Activated CD4-positive, alpha-beta T cell treated with anti-CD3 and anti-CD28 coated beads, Interleukin-2, amount 10 ng/mL, durations not matched to agents 24 days and 14 days (primary cell): ENCODE measurements at regions not wholly inside any gene's neighbourhood (a gene's known extent, or its start where the extent isn't known, plus 50 kb on each side); places are given as distances from the start of the nearest gene placed in this dataset.

Experiments
- DNase-seq: peaks from one replicate; pipeline ENCODE4 v3.0.0; 2022
- H3K27ac Mint-ChIP-seq: one replicate; pipeline ENCODE4 v1.8.0; 2022; ENCODE audit warnings: mild to moderate bottlenecking, mixed read lengths
- H3K27me3 Mint-ChIP-seq: one replicate; pipeline ENCODE4 v1.8.0; 2022; ENCODE audit warnings: mixed read lengths
- H3K36me3 Mint-ChIP-seq: one replicate; pipeline ENCODE4 v1.8.0; 2022; ENCODE audit warnings: low read depth, mild to moderate bottlenecking, mixed read lengths
- H3K4me1 Mint-ChIP-seq: one replicate; pipeline ENCODE4 v1.8.0; 2021; ENCODE audit warnings: mixed read lengths
- H3K4me3 Mint-ChIP-seq: one replicate; pipeline ENCODE4 v1.8.0; 2022; ENCODE audit warnings: mild to moderate bottlenecking, moderate library complexity, mixed read lengths
- H3K9me3 Mint-ChIP-seq: one replicate; pipeline ENCODE4 v1.8.0; 2021; ENCODE audit warnings: mixed read lengths
- intact Hi-C: fragments of 100-400 bp; cut with micrococcal nuclease; formaldehyde crosslinking; loops from one replicate; pipeline ENCODE4 v1.15.1; 2023

DNA sequence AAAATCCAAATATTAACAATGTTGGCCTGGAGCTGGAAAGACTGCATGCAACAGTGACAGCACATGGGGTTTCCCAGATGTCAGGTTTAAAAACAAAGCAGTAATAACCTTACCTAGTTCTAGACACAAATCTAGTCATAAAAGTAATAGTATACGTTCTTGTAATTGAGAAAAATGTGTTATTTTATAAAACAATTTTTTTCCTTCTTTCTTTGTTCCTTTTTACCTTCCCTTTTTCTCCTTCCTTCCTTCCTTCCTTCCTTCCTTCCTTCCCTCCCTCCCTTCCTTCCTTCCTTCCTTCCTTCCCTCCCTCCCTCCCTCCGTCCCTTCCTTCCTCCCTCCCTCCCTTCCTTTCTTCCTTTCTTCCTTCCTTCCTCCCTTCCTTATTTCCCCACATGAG lies 242.7 kb upstream of the PDE10A start:
- no peak for DNase-seq
- Mint-ChIP-seq H3K27me3 (no peaks in the 10 kb centered on the region), H3K9me3 (peaks cover 4% of the 10 kb centered on the region), H3K36me3 (no peaks in the 10 kb centered on the region), H3K4me3 (no peak overlapping the region), H3K4me1 (no peaks in the 10 kb centered on the region), H3K27ac (no peak overlapping the region)
- intact Hi-C loops, result no loop called here

DNA sequence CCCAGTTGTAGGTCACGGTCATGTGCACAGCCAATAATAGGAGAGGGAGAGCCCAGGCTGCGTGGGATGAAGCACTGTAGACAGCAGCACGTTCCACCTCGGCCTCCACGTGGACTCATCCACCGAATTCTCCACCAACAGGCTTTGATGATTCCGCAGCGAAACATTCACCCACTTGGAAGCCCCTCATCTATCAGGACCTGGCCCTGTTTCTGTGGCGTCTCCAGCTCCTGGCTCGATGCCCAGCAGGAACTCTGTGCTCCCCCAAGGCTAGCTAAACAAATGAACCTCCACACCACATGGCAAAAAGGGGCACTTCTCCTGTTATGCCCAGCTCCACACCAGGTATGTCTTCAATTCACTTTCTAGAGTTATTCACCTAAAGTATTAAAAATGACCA lies 237.9 kb upstream of the PDE10A start:
- no peak overlapping the region for H3K27ac Mint-ChIP-seq
- no peaks in the 10 kb centered on the region for H3K36me3 Mint-ChIP-seq
- H3K4me1 Mint-ChIP-seq, result no peaks in the 10 kb centered on the region
- no peak for DNase-seq
- intact Hi-C loops, result no loop called here
- peaks cover under 1% of the 10 kb centered on the region for H3K9me3 Mint-ChIP-seq
- H3K27me3 Mint-ChIP-seq, result no peaks in the 10 kb centered on the region
- no peak overlapping the region for H3K4me3 Mint-ChIP-seq

DNA sequence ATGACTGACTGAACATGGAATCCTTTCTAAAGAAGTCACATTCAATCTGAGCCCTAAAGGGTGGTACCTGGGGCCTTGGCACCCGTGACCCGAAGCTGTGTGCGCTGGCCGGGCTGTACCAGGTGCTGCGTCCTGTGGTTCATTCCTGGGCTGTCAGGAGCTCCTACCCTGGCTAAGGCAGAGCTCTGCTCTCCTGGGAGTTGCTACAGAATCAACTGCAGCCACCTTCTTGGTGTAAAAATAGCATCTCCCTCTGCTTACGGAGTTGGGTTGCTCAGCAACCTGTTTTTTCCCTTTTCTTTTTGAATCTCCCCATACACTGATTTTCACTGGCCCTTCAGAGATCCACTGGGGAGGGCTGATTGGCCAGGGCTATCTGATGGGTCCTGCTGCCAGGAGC lies 236.6 kb upstream of the PDE10A start:
- no peak overlapping the region for H3K4me3 Mint-ChIP-seq
- no peak for DNase-seq
- intact Hi-C loops, result no loop called here
- H3K27ac Mint-ChIP-seq, result no peak overlapping the region
- no peaks in the 10 kb centered on the region for H3K27me3 Mint-ChIP-seq
- no peaks in the 10 kb centered on the region for H3K4me1 Mint-ChIP-seq
- H3K9me3 Mint-ChIP-seq, result no peaks in the 10 kb centered on the region
- H3K36me3 Mint-ChIP-seq, result no peaks in the 10 kb centered on the region

DNA sequence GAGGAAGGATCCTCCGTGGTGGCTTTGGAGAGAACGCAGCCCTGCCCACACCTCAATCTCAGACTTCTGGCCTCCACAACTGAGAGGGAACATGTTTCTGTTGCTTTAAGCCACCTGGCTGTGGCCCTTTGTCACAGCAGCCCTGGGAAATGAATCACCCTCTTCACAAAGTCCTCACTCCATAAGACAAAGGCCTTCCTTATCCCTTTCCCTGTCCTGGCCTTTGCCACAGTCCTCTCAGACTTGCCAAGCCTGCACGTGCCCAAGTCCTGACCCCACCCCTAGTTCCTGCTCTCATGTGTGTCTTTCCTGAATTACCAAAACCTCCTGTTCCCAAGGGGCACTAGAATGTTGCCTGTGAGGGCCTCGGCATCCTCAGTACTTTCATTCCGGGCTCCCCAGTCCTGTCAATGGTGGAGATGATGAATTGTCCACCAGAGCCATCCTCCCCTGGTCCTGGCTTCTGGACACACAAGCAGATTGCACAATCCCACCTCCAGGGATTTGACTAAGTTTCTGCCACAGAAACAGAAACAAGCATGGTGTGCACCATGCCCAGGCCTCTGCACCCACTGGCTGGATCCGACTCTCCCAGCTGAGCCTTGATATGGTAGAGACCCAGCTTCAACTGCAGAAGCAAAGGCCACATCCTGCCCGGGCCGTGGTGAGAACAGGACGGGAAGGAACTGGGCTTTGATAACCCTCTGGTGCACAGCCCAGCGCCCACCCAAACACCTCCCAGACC lies 232.6 kb upstream of the PDE10A start:
- Mint-ChIP-seq H3K27me3 (no peaks in the 10 kb centered on the region), H3K4me1 (no peaks in the 10 kb centered on the region), H3K27ac (no peak overlapping the region), H3K4me3 (no peak overlapping the region), H3K9me3 (no peaks in the 10 kb centered on the region), H3K36me3 (no peaks in the 10 kb centered on the region)
- intact Hi-C loops, result no loop called here
- no peak for DNase-seq

DNA sequence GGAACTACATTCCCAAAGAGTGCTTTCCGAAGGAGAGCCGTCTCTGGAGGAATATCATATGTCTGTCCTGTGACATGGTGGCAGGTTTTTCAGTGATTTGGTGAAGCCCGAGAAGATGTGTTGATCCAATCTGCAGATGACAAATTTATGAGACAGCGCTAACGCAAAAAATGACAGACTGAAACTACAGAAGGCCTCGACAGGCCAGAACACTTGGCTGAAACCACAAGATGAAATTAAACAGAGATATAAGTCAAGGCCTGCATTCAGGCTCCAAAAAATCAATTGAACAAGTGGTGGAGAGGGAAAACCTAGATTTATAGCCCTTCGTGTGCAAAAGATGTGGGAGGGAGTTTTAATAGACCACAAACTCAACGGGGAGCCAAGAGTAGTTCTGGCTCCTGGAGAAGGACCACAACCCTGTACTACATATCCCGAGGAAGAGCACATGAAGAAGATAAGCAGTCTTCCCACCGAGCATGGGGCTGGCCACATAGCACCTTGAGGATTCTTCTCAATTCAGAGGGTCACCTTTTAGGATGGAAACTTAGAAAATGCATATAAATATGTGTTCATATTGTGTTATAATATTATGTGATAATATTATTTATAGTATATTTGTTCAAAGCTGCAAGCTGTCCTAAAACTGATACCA lies 231.3 kb upstream of the PDE10A start:
- no peaks in the 10 kb centered on the region for H3K9me3 Mint-ChIP-seq
- DNase-seq, result no peak
- H3K4me1 Mint-ChIP-seq, result peaks cover 3% of the 10 kb centered on the region
- peaks cover 2% of the 10 kb centered on the region for H3K27me3 Mint-ChIP-seq
- H3K27ac Mint-ChIP-seq, result no peak overlapping the region
- H3K36me3 Mint-ChIP-seq, result no peaks in the 10 kb centered on the region
- no peak overlapping the region for H3K4me3 Mint-ChIP-seq
- intact Hi-C loops, result no loop called here

DNA sequence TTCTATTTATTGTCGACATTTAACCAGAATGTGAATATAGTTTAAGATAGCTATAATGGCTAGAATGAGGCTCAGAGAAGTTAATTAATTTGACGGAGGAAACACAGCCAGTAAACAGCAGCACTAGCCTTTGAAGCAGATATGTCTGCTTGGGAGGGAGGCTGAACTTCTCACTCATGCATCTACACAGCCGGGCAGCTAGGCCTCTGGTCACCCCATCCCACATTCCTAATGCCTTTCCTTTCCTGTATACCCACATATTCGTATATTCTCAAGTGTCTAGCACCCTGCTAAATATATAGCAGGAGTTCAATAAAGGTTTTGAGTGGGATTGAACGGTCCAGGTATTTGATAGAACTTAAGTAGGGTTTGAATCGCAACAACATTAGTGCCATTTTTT lies 230.4 kb upstream of the PDE10A start:
- H3K27me3 Mint-ChIP-seq, result peaks cover 2% of the 10 kb centered on the region
- H3K4me1 Mint-ChIP-seq, result peaks cover 3% of the 10 kb centered on the region
- intact Hi-C loops, result no loop called here
- H3K9me3 Mint-ChIP-seq, result no peaks in the 10 kb centered on the region
- no peak overlapping the region for H3K27ac Mint-ChIP-seq
- H3K36me3 Mint-ChIP-seq, result no peaks in the 10 kb centered on the region
- no peak overlapping the region for H3K4me3 Mint-ChIP-seq
- DNase-seq, result no peak

DNA sequence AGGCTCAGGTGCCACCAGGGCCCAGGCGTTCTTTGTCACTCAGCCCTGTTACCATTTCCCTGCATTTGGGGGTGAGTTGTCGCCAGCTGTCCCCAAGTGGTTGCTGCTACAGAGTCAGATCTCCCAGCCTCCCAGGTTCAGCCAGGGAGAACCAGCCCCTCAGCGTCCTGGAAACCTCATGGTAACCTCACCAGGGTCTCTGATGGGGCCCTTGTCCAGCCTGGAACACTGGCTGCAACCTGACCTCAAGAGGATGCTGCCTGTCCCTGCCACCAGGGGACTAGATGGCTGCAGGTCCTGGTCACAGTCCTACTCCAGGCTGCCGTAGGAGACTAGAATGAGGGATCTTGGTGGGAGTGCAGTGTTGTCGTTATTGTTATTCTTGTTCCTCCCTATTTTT lies 228.3 kb upstream of the PDE10A start:
- Mint-ChIP-seq H3K4me3 (no peak overlapping the region), H3K4me1 (peaks cover 3% of the 10 kb centered on the region), H3K9me3 (no peaks in the 10 kb centered on the region), H3K27me3 (peaks cover 2% of the 10 kb centered on the region), H3K36me3 (no peaks in the 10 kb centered on the region), H3K27ac (no peak overlapping the region)
- intact Hi-C loops, result no loop called here
- DNase-seq, result no peak

DNA sequence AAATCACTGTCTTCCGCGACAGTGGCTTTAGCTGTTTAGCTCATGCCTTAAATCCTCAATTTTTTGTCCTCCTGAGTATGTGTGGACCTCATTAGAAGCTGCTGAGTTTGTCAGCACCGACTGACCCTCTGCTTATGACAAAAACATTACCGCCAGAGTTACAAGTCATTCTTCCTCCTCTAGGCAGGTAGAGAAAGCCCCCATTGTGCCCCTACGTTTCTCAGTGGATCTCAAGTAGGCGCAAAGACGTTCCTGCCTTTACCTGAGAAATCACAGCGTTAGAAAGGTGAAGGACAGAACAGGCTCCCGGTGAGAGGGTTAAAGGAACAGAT lies 227.3 kb upstream of the PDE10A start:
- Mint-ChIP-seq H3K36me3 (no peaks in the 10 kb centered on the region), H3K27ac (no peak overlapping the region), H3K9me3 (no peaks in the 10 kb centered on the region)

DNA sequence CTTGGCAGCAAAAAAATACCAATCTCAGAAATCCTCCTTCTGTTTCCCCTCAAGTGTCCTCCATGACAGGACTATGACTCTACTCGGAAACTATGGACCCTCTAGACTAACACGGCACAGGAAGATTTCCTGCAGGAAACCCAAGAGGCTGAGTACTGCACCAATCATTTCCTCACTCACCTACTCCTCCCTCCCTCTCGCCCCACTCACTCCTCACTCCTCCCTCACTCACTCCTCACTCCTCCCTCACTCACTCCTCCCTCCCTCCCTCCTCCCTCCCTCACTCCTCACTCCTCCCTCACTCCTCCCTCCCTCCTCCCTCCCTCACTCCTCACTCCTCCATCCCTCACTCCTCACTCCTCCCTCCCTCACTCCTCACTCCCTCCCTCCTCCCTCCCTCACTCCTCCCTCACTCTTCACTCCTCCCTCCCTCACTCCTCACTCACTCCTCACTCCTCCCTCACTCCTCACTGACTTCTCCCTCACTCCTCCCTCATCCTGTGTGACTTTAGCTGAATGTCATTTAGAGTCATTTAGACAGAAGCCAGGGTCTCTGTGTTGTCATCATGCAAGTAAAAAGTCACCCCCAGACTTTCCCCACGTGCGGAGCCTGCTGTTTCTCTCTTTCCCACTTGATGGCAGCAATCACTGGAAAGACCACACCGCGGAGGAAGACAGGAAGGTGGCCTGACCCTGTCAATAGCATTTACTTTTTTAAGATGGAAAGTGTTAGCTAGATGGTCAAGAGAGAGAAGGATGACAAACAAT lies 226.8 kb upstream of the PDE10A start:
- Mint-ChIP-seq H3K4me3 (no peak overlapping the region), H3K4me1 (peaks cover 3% of the 10 kb centered on the region), H3K27ac (no peak overlapping the region), H3K9me3 (no peaks in the 10 kb centered on the region), H3K27me3 (peaks cover 2% of the 10 kb centered on the region), H3K36me3 (no peaks in the 10 kb centered on the region)
- intact Hi-C loops, result no loop called here
- DNase-seq, result no peak

More for the DNA sequence above, 227.3 kb upstream of the PDE10A start:
- Mint-ChIP-seq H3K4me3 (no peak overlapping the region), H3K27me3 (peaks cover 2% of the 10 kb centered on the region), H3K4me1 (peaks cover 3% of the 10 kb centered on the region)
- no peak for DNase-seq
- intact Hi-C loops, result no loop called here

DNA sequence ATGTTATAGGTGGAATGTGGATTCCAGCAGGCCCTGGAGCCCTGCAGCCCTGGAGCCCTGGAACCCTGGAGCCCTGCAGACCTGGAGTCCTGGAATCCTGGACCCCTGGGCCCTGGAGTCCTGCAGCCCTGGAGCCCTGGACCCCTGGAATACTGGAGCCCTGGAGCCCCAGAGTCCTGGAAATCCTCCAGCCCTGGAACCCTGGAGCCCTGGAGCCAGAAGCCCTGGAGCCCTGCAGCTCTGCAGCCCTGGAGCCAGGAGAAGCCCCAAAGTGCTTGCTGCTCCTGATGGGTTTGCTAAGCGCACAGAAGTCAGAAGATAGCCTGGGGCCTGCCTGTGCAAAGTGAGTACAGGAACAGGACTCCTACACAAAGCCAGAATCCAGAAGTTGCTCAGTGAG lies 223.1 kb upstream of the PDE10A start:
- DNase-seq, result no peak
- peaks cover 5% of the 10 kb centered on the region for H3K4me1 Mint-ChIP-seq
- intact Hi-C loops, result no loop called here
- no peaks in the 10 kb centered on the region for H3K9me3 Mint-ChIP-seq
- no peak overlapping the region for H3K4me3 Mint-ChIP-seq
- peaks cover 6% of the 10 kb centered on the region for H3K27me3 Mint-ChIP-seq
- no peaks in the 10 kb centered on the region for H3K36me3 Mint-ChIP-seq
- H3K27ac Mint-ChIP-seq, result no peak overlapping the region

DNA sequence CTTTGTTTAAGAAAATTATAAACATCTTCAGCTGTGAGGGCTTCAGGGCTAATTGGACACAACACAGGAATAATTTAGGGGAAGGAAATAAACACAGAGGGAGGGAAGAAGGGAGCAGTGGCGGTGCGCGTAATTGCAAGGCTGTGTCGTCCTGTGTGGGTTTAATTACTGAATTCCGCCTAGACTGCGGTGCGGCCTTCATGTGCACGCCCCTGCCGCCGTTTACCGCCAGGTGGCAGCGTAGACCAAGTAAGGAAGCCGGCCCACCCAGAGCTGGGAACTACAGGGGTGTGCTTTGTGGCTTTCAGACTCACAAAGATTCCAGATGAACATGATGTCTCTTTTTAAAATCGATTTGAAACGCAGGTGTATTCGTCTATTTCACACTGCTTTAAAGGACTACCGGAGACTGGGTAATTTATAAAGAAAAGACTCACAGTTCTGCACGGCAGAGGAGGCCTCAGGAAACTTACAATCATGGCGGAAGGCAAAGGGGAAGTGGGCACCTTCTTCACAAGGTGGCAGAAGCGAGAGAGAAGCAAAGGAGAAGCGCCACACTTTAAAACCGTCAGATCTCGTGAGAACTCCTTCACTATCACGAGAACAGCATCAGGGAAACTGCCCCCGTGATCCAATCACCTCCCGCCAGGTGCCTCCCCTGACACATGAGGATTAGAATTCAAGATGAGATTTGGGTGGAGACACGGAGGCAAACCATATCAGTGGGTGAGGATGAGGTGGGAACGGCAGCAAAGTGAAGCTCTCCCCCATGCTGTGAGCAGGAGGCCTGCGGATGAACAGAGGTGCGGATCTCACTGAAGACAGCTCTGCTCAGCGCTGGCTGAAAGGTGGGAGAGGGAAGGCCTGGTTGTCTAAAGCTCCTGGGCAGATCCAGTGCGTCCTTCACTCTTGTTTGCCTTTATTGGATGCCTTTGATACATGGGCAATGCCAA lies 222.0 kb upstream of the PDE10A start:
- H3K9me3 Mint-ChIP-seq, result no peaks in the 10 kb centered on the region
- DNase-seq, result peak; percentile 86
- peaks cover 5% of the 10 kb centered on the region for H3K27me3 Mint-ChIP-seq
- H3K27ac Mint-ChIP-seq, result no peak overlapping the region
- peaks cover 4% of the 10 kb centered on the region for H3K4me1 Mint-ChIP-seq
- intact Hi-C loops, result loop anchor here (1.0 to 2.0 kb wide), 2 partner anchors 214 to 221 kb away; no protein-coding TSS in a partner anchor
- H3K36me3 Mint-ChIP-seq, result no peaks in the 10 kb centered on the region
- no peak overlapping the region for H3K4me3 Mint-ChIP-seq

DNA sequence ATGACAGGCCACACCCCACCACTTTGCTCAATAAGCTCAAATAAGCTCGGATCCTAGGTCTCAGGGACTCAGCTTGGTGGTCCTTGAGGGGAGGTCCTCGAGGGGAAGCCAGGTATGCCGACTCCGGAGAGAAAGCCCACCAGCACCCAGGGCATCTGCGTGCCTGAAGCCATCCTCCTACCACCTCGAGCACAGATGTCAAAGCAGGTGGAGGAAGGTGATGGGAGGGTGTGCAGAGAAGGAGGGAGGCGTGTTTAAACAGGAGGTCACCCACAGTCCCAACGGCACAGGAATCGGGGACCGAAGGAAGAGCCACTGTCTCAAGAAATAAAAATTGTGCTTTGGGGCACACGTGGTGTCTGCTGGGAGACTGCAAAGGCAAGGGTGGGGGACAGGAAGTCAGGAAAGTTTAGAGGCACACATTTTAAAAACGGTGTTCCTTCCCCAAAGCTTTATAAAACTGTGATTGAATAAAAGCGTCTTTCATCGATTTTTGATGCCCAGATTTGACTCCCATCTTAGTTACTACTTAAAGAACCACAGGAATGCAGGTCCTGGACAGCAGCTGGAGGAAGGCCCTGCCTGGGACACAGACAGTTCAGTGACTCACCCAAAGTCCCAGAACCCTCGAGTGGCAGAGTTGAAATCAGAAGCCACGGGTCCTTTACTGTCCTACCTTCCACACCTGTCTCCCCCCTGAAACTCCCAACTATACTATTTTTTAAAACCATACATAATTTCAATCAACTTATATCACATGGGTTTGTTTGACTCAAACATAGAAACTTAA lies 221.0 kb upstream of the PDE10A start:
- H3K9me3 Mint-ChIP-seq, result no peaks in the 10 kb centered on the region
- no peak overlapping the region for H3K27ac Mint-ChIP-seq
- no peaks in the 10 kb centered on the region for H3K36me3 Mint-ChIP-seq
- DNase-seq, result peak; percentile 31
- peaks cover 2% of the 10 kb centered on the region for H3K4me1 Mint-ChIP-seq
- H3K4me3 Mint-ChIP-seq, result no peak overlapping the region
- intact Hi-C loops, result loop anchor here (2.0 kb wide), 1 partner anchor 215 kb away; no protein-coding TSS in a partner anchor
- peaks cover 4% of the 10 kb centered on the region for H3K27me3 Mint-ChIP-seq

DNA sequence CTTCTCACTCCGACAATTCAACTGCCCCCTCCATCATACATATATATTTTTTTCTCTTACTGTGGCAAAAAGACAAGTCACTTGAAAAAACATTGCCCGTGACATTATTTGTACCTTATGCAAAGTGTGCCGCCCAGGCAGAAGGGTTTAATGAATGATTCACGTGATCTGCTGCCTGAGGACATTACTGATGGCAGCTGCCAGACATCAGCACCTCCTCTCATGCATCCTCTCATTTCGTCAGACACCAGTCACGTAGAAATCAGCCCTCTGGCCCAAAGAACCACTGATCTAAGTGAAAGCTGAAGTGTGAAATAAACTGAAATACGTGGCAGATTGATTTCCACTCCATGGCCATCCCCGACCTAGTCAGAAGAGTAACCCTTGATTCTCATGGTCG lies 218.8 kb upstream of the PDE10A start:
- intact Hi-C loops, result no loop called here
- Mint-ChIP-seq H3K9me3 (no peaks in the 10 kb centered on the region), H3K27ac (no peak overlapping the region), H3K27me3 (peaks cover 5% of the 10 kb centered on the region), H3K4me3 (no peak overlapping the region), H3K4me1 (peaks cover 2% of the 10 kb centered on the region), H3K36me3 (no peaks in the 10 kb centered on the region)
- DNase-seq, result no peak
